GM21447 (cell line): ENCODE measurements at regions not wholly inside any gene's neighbourhood (a gene's known extent, or its start where the extent isn't known, plus 50 kb on each side); places are given as distances from the start of the nearest gene placed in this dataset.

Experiments
- ATAC-seq: cut with Tn5 transposase; IDR thresholded peaks from one replicate; pipeline ENCODE4 v1.9.1; 2021; ENCODE audit not compliant: unreplicated experiment

- ATAC-seq: no peak
Observed at GRCh38 chr6:150536835-150537234, 62.9 kb upstream of the PLEKHG1 start.

DNA sequence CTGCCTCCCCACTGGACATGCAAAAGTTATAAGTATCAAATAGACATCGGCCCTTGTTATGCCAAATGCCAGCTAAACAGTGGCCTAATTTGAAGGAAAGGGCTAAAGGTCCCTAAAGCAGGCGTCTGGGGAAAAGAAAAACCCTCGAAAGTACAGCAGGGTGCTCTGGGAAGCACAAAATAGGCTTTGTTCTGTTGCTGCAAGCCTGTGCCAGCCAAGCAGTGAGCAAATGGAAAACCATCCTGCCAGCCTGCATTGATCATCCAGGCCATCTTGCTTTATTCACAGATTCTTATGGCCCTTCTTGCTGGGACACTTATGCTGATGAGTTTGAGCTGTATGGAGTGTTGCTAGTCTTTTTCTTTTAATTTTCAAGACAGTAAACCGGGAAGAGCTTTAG, 62.2 kb upstream of the PLEKHG1 start:
- no peak for ATAC-seq

DNA sequence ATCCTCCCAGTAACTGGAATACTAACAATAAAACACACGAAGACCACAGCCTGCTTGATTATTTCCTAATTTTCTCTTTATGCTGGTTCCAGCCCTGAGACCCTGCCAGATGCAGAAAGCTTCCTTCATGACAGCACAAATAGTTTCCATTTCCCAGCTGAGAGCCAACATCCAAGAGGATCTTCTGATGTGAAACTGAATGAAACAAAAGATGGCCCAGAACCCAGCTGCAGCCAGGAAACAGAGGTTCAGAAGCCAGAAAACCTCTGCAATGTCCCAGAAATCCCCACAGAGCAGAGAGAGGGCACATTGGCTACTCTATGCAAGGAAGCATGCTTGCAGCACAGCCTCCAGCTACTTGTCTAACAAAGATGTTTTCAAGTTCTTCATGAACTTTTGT, 61.8 kb upstream of the PLEKHG1 start:
- no peak for ATAC-seq

DNA sequence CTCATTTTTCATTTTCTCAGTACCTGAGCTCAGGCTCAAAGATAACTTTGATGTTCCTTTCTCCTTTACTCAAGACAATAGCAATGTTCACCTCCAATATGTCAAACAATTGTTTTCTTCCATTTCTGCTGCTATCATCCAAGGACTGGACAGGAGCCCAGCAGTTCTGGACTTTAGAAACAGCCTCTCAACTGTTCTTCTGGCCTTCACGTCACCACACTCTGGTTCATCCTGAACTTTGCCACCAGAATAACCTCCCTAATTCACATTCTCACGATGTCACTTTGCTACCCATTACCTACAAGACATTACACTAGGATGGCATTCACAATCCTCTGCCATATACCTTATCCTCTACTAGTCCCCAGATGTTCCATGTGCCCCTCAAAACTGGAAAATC, 60.6 kb upstream of the PLEKHG1 start:
- ATAC-seq: no peak

- ATAC-seq: no peak
Observed at GRCh38 chr6:150539568-150539967, 60.1 kb upstream of the PLEKHG1 start.

DNA sequence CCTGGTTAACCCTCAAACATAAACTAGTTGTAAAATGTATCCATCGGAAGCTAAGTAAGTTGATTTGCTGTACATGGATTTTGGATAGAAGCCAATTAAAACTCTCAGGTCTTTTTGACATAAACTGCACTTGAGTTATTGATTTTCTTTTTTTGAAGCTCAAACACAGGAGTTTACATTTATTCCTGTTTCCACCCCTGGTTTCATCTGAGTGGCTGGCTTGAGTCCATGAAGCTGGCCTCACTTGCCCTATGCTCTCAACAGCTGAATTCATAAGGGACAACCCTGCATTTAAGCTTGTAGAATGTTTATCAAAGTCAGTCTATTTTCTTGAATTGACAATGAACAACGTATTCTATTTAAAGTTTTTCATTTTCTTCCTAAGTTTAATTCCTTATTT, 58.1 kb upstream of the PLEKHG1 start:
- no peak for ATAC-seq

- ATAC-seq: no peak
Observed at GRCh38 chr6:150543178-150543577, 56.5 kb upstream of the PLEKHG1 start.

- ATAC-seq: no peak
Observed at GRCh38 chr6:150544793-150545192, 54.9 kb upstream of the PLEKHG1 start.

GRCh38 chr6:150546457-150546856, 53.2 kb upstream of the PLEKHG1 start:
- no peak for ATAC-seq

DNA sequence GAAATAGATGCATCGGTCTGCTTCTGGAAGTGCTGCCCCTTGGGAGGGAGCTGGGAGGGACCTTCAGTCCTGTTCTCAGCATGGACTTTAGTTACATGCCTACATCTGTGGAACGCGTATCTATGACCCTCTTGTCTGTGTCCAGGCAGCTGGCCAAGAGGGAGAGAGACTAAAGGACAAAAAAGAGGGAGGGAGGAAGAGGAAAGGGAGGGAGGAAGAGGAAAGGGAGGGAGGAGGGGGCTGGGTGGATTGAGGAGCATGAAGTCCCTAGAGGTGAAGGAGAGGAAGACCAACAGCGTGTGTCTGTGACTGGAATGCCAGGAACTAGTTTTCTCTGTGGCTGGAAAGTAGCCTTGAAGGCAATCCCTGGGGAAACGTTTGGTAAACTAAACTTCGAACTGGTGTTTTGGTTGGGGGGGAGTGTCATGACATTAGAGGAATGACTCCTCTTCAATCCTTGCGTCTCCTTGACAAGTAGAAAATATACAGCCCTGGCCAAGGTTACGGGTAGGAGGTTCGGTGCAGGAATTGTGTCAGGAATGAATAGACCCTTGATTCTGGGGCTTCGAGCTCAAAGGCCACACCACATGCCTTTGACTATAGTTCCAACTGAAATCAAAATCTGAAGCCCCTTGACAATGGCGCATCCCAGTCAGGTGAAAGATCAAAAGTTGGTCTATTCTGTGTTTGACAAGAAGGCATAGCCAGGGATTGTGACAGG, 52.0 kb upstream of the PLEKHG1 start:
- ATAC-seq: no peak

DNA sequence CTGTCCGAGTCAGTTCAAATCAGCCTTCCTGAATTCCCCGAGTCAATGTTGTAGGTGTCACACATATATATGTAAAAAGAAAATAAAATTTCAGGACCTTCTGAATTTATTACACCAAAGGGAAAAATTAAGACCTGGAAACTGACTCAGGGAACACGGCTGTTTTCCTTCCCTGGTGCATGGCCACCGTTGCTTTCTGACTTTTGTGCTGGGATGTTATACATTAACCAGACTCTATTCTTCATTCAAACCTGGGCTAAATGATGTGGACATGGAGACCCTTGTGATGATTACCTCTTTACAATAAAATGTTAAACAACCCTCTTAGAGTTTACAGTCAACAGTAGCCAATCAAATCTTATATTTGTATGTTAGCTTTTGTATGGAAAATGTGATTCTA, 51.4 kb upstream of the PLEKHG1 start:
- ATAC-seq: no peak

GRCh38 chr6:150549007-150549406, 50.7 kb upstream of the PLEKHG1 start:
- no peak for ATAC-seq

DNA sequence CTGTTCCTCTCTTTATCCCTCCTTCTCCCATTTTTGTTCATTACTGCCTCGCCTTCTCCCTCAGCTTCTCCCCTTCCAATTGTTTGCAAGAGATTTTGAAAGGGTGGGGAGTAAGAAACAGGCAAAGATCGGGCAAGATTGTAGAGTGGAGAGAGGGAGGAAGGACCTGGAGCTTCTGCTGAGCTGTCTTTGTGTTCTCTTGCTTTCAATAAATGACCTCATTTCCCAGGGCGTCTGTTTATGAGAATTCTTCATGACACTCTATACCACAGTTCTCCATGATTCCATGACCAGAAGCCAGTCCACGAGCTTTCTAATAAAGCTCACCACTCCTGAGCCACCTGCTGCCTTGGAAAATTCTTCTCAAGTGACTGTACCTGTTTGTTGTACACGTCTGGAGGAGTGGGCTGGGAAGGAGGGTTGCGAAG, 50.0 kb upstream of the PLEKHG1 start:
- ATAC-seq: no peak
